ENCODE measurements at regions not wholly inside any gene's neighbourhood (a gene's known extent, or its start where the extent isn't known, plus 50 kb on each side); places are given as distances from the start of the nearest gene placed in this dataset.
"Not testable (repeated sequence)": the region's sequence is repeated elsewhere in the genome, so short reads cannot be mapped to it uniquely, and the experiment has no call there.

- H3K27ac ChIP-seq (ENCODE audit: low read depth in 1 of 2, low read length in 2 of 2): no peak overlapping the region
- peaks cover 0 to 7% of the 10 kb centered on the region in 2 donors for H3K9me3 ChIP-seq (replicated peaks in 1 of 2; ENCODE audit: control insufficient read depth in 1 of 2, insufficient read depth in 1 of 2, low read length in 2 of 2)
- Mint-ChIP-seq H3K4me1 (no peaks in the 10 kb centered on the region), H3K9me3 (peaks cover 0 to 10% (median 4%) of the 10 kb centered on the region in 7 donors), H3K4me3 (no peak overlapping the region), H3K36me3 (no peaks in the 10 kb centered on the region), H3K27me3 (ENCODE audit: low read depth in 3 of 3) (peaks cover 0 to 1% (median 0%) of the 10 kb centered on the region in 3 donors), H3K27ac (no peak overlapping the region)
- H3K36me3 ChIP-seq (replicated peaks in 1 of 2; ENCODE audit: control insufficient read depth in 1 of 2, insufficient read depth in 2 of 2, low read length in 2 of 2): no peaks in the 10 kb centered on the region
- no peaks in the 10 kb centered on the region for H3K4me1 ChIP-seq (ENCODE audit: control insufficient read depth in 1 of 2, insufficient read depth in 2 of 2, low read length in 2 of 2)
- intact Hi-C loops (cut with micrococcal nuclease): no loop called here
- no peaks in the 10 kb centered on the region for H3K79me2 ChIP-seq (ENCODE audit: insufficient read depth, low read length)
- TF ChIP-seq, protein P1, sequence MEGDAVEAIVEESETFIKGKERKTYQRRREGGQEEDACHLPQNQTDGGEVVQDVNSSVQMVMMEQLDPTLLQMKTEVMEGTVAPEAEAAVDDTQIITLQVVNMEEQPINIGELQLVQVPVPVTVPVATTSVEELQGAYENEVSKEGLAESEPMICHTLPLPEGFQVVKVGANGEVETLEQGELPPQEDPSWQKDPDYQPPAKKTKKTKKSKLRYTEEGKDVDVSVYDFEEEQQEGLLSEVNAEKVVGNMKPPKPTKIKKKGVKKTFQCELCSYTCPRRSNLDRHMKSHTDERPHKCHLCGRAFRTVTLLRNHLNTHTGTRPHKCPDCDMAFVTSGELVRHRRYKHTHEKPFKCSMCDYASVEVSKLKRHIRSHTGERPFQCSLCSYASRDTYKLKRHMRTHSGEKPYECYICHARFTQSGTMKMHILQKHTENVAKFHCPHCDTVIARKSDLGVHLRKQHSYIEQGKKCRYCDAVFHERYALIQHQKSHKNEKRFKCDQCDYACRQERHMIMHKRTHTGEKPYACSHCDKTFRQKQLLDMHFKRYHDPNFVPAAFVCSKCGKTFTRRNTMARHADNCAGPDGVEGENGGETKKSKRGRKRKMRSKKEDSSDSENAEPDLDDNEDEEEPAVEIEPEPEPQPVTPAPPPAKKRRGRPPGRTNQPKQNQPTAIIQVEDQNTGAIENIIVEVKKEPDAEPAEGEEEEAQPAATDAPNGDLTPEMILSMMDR (IDR thresholded peaks at IDR 0.05): no peak
- no peak overlapping the region for H3K4me3 ChIP-seq (replicated peaks in 1 of 3; ENCODE audit: low read depth in 2 of 3, low read length in 3 of 3)
- 85% methylated on average over 6 of the region's 7 CpGs for WGBS (ENCODE audit: insufficient coverage)
- no peaks in the 10 kb centered on the region for H4K20me1 ChIP-seq (ENCODE audit: insufficient read depth, low read length)
- no peak overlapping the region for H2AFZ ChIP-seq (ENCODE audit: insufficient read depth, low read depth, low read length, poor library complexity, severe bottlenecking)
- no peaks in the 10 kb centered on the region for H3K27me3 ChIP-seq (ENCODE audit: control insufficient read depth in 2 of 2, insufficient read depth in 2 of 2, low read length in 2 of 2)
- no peak for DNase-seq
- no peak overlapping the region for H3K4me2 ChIP-seq (replicated peaks; ENCODE audit: extremely low read depth, low read length, poor library complexity, severe bottlenecking)
- no peak overlapping the region for H3K9ac ChIP-seq (ENCODE audit: insufficient read depth, low read length, poor library complexity, severe bottlenecking)
Observed at GRCh38 chr4:64799751-64800150, 390.5 kb upstream of the TECRL start.

DNA sequence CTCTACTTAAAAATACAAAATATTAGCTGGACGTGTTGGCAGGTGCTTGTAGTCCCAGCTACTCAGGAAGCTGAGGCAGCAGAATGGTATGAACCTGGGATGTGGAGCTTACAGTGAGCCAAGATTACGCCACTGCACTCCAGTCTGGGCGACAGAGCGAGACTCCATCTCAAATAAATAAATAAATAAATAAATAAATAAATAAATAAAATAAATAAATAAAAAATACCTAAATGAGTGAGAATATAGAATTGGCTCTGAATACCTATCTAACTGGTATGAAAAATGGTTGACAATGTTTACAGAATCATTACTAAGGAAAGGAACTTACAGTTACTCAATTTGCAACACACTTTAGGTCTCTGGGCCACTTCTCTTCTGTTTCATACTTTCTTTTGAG is 389.6 kb upstream of the TECRL start:
- intact Hi-C loops (cut with micrococcal nuclease); H3K36me3 Mint-ChIP-seq; H3K4me3 ChIP-seq (replicated peaks in 1 of 3; ENCODE audit: low read depth in 2 of 3, low read length in 3 of 3); H3K27me3 Mint-ChIP-seq (ENCODE audit: low read depth in 3 of 3); H3K4me1 ChIP-seq (ENCODE audit: control insufficient read depth in 1 of 2, insufficient read depth in 2 of 2, low read length in 2 of 2); H3K27ac Mint-ChIP-seq; H3K4me1 Mint-ChIP-seq; H3K9ac ChIP-seq (ENCODE audit: insufficient read depth, low read length, poor library complexity, severe bottlenecking); H3K4me2 ChIP-seq (replicated peaks; ENCODE audit: extremely low read depth, low read length, poor library complexity, severe bottlenecking); H4K20me1 ChIP-seq (ENCODE audit: insufficient read depth, low read length); H3K36me3 ChIP-seq (replicated peaks in 1 of 2; ENCODE audit: control insufficient read depth in 1 of 2, insufficient read depth in 2 of 2, low read length in 2 of 2); DNase-seq; H2AFZ ChIP-seq (ENCODE audit: insufficient read depth, low read depth, low read length, poor library complexity, severe bottlenecking); H3K79me2 ChIP-seq (ENCODE audit: insufficient read depth, low read length); H3K9me3 ChIP-seq (replicated peaks in 1 of 2; ENCODE audit: control insufficient read depth in 1 of 2, insufficient read depth in 1 of 2, low read length in 2 of 2); H3K27ac ChIP-seq (ENCODE audit: low read depth in 1 of 2, low read length in 2 of 2); H3K4me3 Mint-ChIP-seq; H3K9me3 Mint-ChIP-seq; H3K27me3 ChIP-seq (ENCODE audit: control insufficient read depth in 2 of 2, insufficient read depth in 2 of 2, low read length in 2 of 2): not testable (repeated sequence)
- no CpG with 5 or more reads among the region's 4 CpGs for WGBS (ENCODE audit: insufficient coverage)

Data from CD14-positive monocyte (primary cell).